Endothelial cell of umbilical vein (primary cell): ENCODE measurements at regions not wholly inside any gene's neighbourhood (a gene's known extent, or its start where the extent isn't known, plus 50 kb on each side); places are given as distances from the start of the nearest gene placed in this dataset.

Experiments
- BruUV-seq: library from RNA; stranded (reverse); fragments of 400-500 nt; replicated peaks from 2 replicates; lab custom pipeline; 2021; lab: Mats Ljungman, UMichigan
- CTCF ChIA-PET: fragments of 300-600, 350-600 bp; sonication (Branson Sonifier 250); formaldehyde crosslinking; loops from one replicate; lab custom pipeline; 2021; ENCODE audit warnings: antibody characterized with exemption, inconsistent platforms; lab: Charles Lee
- POLR2A ChIA-PET: fragments of 300-600, 350-600 bp; sonication (Branson Sonifier 250); formaldehyde crosslinking; loops from one replicate; lab custom pipeline; 2021; ENCODE audit warnings: antibody characterized with exemption, inconsistent platforms; lab: Charles Lee
- DNase-seq: peaks from one replicate; pipeline ENCODE4 v3.0.0-alpha.2; 2011; ENCODE audit warnings: low read depth, low spot score
- FAIRE-seq: peaks from 2 replicates; lab custom pipeline; 2011; peaks lifted over from hg19 to GRCh38; lab: Jason Lieb, UNC
- H2AFZ ChIP-seq: 2 replicates; pipeline ENCODE4 v1.6.0; 2012; ENCODE audit warnings: low read depth, low read length, control low read depth, inconsistent platforms
- H3K27ac ChIP-seq: 2 replicates; pipeline ENCODE4 v1.5.1; 2011; ENCODE audit warnings: low read depth, mild to moderate bottlenecking, control low read depth, low read length, moderate library complexity; ENCODE audit not compliant: insufficient read depth
- H3K27me3 ChIP-seq, 2 experiments: 2 replicates each; pipeline versions ENCODE4 v1.6.0 to v1.6.1; 2011; ENCODE audit warnings: low read length in 2 of 2, mixed read lengths in 1 of 2; ENCODE audit not compliant: control insufficient read depth in 2 of 2, insufficient read depth in 2 of 2
- H3K36me3 ChIP-seq, 2 experiments: 2 replicates in 1 of 2; 3 replicates in 1 of 2; pipeline ENCODE4 v1.5.1; 2011; ENCODE audit warnings: low read length in 2 of 2, mild to moderate bottlenecking in 1 of 2, moderate library complexity in 1 of 2; ENCODE audit not compliant: control insufficient read depth in 2 of 2, insufficient read depth in 2 of 2; ENCODE audit errors: extremely low read depth in 1 of 2
- H3K4me1 ChIP-seq: 3 replicates; pipeline ENCODE4 v1.5.1; 2011; ENCODE audit warnings: mild to moderate bottlenecking, low read length; ENCODE audit not compliant: control insufficient read depth, insufficient read depth; ENCODE audit errors: extremely low read depth
- H3K4me2 ChIP-seq: 2 replicates; pipeline ENCODE4 v1.6.1; 2011; ENCODE audit warnings: low read length, control low read depth, mixed read lengths; ENCODE audit not compliant: insufficient read depth
- H3K4me3 ChIP-seq, 3 experiments: fragments of 200-600 bp in 1 of 3; sonication (generic), shearing (Covaris generic) in 1 of 3; replicated peaks in 1 of 3; 2 replicates each; pipeline ENCODE4 v1.5.1; 2011 to 2016; ENCODE audit warnings: control low read depth in 3 of 3, low read length in 3 of 3, mild to moderate bottlenecking in 2 of 3, inconsistent platforms in 1 of 3, low read depth in 1 of 3, moderate library complexity in 1 of 3; ENCODE audit not compliant: insufficient read depth in 1 of 3
- H3K79me2 ChIP-seq: 2 replicates; pipeline ENCODE4 v1.6.0; 2012; ENCODE audit warnings: low read length, inconsistent platforms; ENCODE audit not compliant: control insufficient read depth, insufficient read depth
- H3K9ac ChIP-seq: replicated peaks from 2 replicates; pipeline ENCODE3; 2011; ENCODE audit warnings: low read length, control low read depth; ENCODE audit not compliant: insufficient read depth; ENCODE audit errors: extremely low read depth
- H3K9me1 ChIP-seq: replicated peaks from 3 replicates; pipeline ENCODE4 v1.6.0; 2011; ENCODE audit warnings: mild to moderate bottlenecking, low read length; ENCODE audit not compliant: control insufficient read depth, insufficient read depth; ENCODE audit errors: extremely low read depth
- H3K9me3 ChIP-seq: replicated peaks from 2 replicates; pipeline ENCODE4 v1.5.1; 2012; ENCODE audit warnings: low read length, inconsistent platforms; ENCODE audit not compliant: control insufficient read depth, insufficient read depth
- H4K20me1 ChIP-seq: replicated peaks from 2 replicates; pipeline ENCODE3; 2011; ENCODE audit warnings: mild to moderate bottlenecking, low read length; ENCODE audit not compliant: control insufficient read depth, insufficient read depth; ENCODE audit errors: extremely low read depth
- CTCF ChIP-seq, 2 donors: IDR thresholded peaks; 1 replicate in 1 of 2; 2 replicates in 1 of 2; pipeline ENCODE4 v1.5.1; 2011; ENCODE audit warnings: low read length in 2 of 2, mild to moderate bottlenecking in 2 of 2, moderate library complexity in 2 of 2, control low read depth in 1 of 2, inconsistent platforms in 1 of 2, low read depth in 1 of 2; ENCODE audit not compliant: insufficient read depth in 1 of 2; ENCODE audit errors: extremely low read depth in 1 of 2
- EZH2 ChIP-seq: IDR thresholded peaks from 2 replicates; pipeline ENCODE4 v1.6.1; 2012; ENCODE audit warnings: borderline replicate concordance, low read depth, mild to moderate bottlenecking, moderate library complexity, low read length, inconsistent platforms; ENCODE audit not compliant: severe bottlenecking
- FOS ChIP-seq: IDR thresholded peaks from 2 replicates; pipeline ENCODE4 v1.6.1; 2011; ENCODE audit warnings: mild to moderate bottlenecking, low read length, moderate library complexity, borderline replicate concordance; ENCODE audit not compliant: insufficient read depth
- GATA2 ChIP-seq: IDR thresholded peaks from 2 replicates; pipeline ENCODE4 v1.7.0; 2011; ENCODE audit warnings: low read depth, mild to moderate bottlenecking, moderate library complexity, mixed read lengths, low read length; ENCODE audit not compliant: insufficient read length, insufficient read depth
- JUN ChIP-seq: IDR thresholded peaks from 2 replicates; pipeline ENCODE4 v1.6.1; 2011; ENCODE audit warnings: borderline replicate concordance, low read depth; ENCODE audit not compliant: insufficient read length, insufficient read depth
- MYC ChIP-seq: IDR thresholded peaks from one replicate; pipeline ENCODE4 v1.6.1; 2011; ENCODE audit warnings: mild to moderate bottlenecking, low read depth, low read length
- POLR2A ChIP-seq: IDR thresholded peaks from 2 replicates; pipeline ENCODE4 v1.6.1; 2012; ENCODE audit warnings: low read depth, mild to moderate bottlenecking, control low read depth, low read length
- POLR2AphosphoS5 ChIP-seq: IDR thresholded peaks from 2 replicates; pipeline ENCODE4 v1.6.1; 2012; ENCODE audit warnings: low read depth, mild to moderate bottlenecking, control low read depth, low read length, moderate library complexity; ENCODE audit not compliant: insufficient read depth
- dilution Hi-C: fragments of 300-500 bp; cut with MboI; formaldehyde crosslinking; loops from one replicate; pipeline ENCODE4 v1.15.0; 2019; ENCODE audit warnings: low sequenced_read_pairs; ENCODE audit not compliant: extremely low pct_ligation_motif_present
- intact Hi-C: fragments of 100-400 bp; cut with micrococcal nuclease; formaldehyde crosslinking; loops from one replicate; pipeline ENCODE4 v1.10.0; 2022
- TF ChIP-seq, protein P1 (sequence below): IDR thresholded peaks from 2 replicates; pipeline ENCODE4 v1.6.1; 2011; ENCODE audit not compliant: insufficient read depth, insufficient read length

DNA sequence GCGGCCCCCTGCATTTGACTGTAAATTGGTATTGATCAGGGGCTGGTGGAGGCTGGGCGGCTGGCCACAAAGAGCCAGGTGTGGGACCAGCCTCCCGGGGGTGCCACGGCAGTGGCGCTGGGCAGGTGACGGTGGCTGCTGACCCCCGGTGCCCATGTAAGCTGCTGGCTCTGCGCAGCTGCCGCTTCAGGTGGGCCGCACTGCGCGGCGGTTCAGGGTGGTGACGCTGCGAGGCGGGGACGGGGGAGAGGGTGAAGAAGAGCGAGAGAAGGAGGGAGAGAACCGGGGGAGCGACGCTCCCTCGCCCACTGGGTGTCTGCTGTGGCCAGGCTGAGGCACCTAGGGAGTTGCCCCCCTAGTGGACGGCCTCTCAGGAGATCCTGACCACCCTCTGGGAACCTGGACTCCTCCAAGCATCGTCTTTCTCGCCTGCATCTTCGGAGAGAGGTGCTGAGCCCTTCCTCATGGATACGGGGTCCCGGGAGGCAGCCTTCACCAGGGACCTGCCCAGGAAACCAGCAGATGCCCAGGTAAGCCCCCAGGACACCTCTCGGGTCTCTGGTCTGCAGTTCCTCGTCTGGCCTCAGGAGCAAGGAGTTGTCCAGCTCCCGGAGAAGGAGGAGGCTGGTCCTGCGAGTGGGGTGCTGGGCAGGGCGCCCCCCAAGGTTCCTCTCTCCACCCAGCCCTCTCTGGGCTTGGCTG lies 77.5 kb upstream of the GATA5 start:
- DNase-seq (no peak), FAIRE-seq (no peak)
- H3K4me1 ChIP-seq, result no peaks in the 10 kb centered on the region
- dilution Hi-C loops, result no loop called here
- intact Hi-C loops, result no loop called here
- no peak overlapping the region for H3K9ac ChIP-seq
- H4K20me1 ChIP-seq, result no peaks in the 10 kb centered on the region
- H2AFZ ChIP-seq, result no peak overlapping the region
- peaks cover 16 to 30% of the 10 kb centered on the region in 2 experiments for H3K27me3 ChIP-seq
- no peaks in the 10 kb centered on the region for H3K9me1 ChIP-seq
- no TSS peak for BruUV-seq
- H3K27ac ChIP-seq, result no peak overlapping the region
- CTCF ChIA-PET, result interaction anchor here (0.9 to 1.3 kb wide), 3 partner anchors 13 to 64 kb away, joined by 3 read pairs; no protein-coding TSS in a partner anchor
- H3K4me2 ChIP-seq, result no peak overlapping the region
- TF ChIP-seq MYC (no peak), POLR2A (no peak), GATA2 (no peak), FOS (no peak), CTCF (IDR thresholded peaks at IDR 0.05; ENCODE audit: extremely low read depth in 1 of 2, insufficient read depth in 1 of 2, low read depth in 1 of 2, low read length in 2 of 2) (no peak), JUN (no peak), EZH2 (no peak), POLR2AphosphoS5 (no peak)
- TF ChIP-seq, protein P1, sequence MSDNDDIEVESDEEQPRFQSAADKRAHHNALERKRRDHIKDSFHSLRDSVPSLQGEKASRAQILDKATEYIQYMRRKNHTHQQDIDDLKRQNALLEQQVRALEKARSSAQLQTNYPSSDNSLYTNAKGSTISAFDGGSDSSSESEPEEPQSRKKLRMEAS, result no peak
- H3K4me3 ChIP-seq, result no peak overlapping the region
- no peaks in the 10 kb centered on the region for H3K36me3 ChIP-seq
- no peaks in the 10 kb centered on the region for H3K9me3 ChIP-seq
- POLR2A ChIA-PET, result no interaction called here
- H3K79me2 ChIP-seq, result no peaks in the 10 kb centered on the region
